ENCODE measurements at regions not wholly inside any gene's neighbourhood (a gene's known extent, or its start where the extent isn't known, plus 50 kb on each side); places are given as distances from the start of the nearest gene placed in this dataset.
"Not testable (repeated sequence)": the region's sequence is repeated elsewhere in the genome, so short reads cannot be mapped to it uniquely, and the experiment has no call there.

GRCh38 chr5:32842813-32843530 lies 131.9 kb downstream of the NPR3 start:
- no peak for DNase-seq (ENCODE audit: low spot score)

- DNase-seq (ENCODE audit: low spot score) = no peak
Observed at GRCh38 chr5:32843531-32843895, 132.4 kb downstream of the NPR3 start.

- no peak for DNase-seq (ENCODE audit: low spot score)
Observed at GRCh38 chr5:32845171-32845570, 134.1 kb downstream of the NPR3 start.

- no peak for DNase-seq (ENCODE audit: low spot score)
Observed at GRCh38 chr5:32848120-32848519, 137.0 kb downstream of the NPR3 start.

- DNase-seq (ENCODE audit: low spot score) = no peak
Observed at GRCh38 chr5:32848681-32849080, 137.6 kb downstream of the NPR3 start.

GRCh38 chr5:32850817-32851496 lies 139.8 kb downstream of the NPR3 start:
- no peak for DNase-seq (ENCODE audit: low spot score)

GRCh38 chr5:32851559-32852173 lies 140.5 kb downstream of the NPR3 start:
- DNase-seq (ENCODE audit: low spot score) = no peak

GRCh38 chr5:32852535-32852934 lies 141.4 kb downstream of the NPR3 start:
- DNase-seq (ENCODE audit: low spot score) = no peak

- no peak for DNase-seq (ENCODE audit: low spot score)
Observed at GRCh38 chr5:32852976-32853375, 141.9 kb downstream of the NPR3 start.

- no peak for DNase-seq (ENCODE audit: low spot score)
Observed at GRCh38 chr5:32854473-32854872, 143.4 kb downstream of the NPR3 start.

GRCh38 chr5:32859211-32859641 lies 148.1 kb downstream of the NPR3 start:
- DNase-seq (ENCODE audit: low spot score) = no peak

- DNase-seq (ENCODE audit: low spot score) = no peak
Observed at GRCh38 chr5:32865475-32865874, 154.4 kb downstream of the NPR3 start.

GRCh38 chr5:32866138-32866537 lies 155.0 kb downstream of the NPR3 start:
- no peak for DNase-seq (ENCODE audit: low spot score)

GRCh38 chr5:32869216-32869615 lies 158.1 kb downstream of the NPR3 start:
- DNase-seq (ENCODE audit: low spot score) = no peak

- no peak for DNase-seq (ENCODE audit: low spot score)
Observed at GRCh38 chr5:32876791-32877190, 165.7 kb downstream of the NPR3 start.

- not testable (repeated sequence) for DNase-seq (ENCODE audit: low spot score)
Observed at GRCh38 chr5:32879364-32879763, 168.2 kb downstream of the NPR3 start.

GRCh38 chr5:32880796-32881195 lies 169.7 kb downstream of the NPR3 start:
- DNase-seq (ENCODE audit: low spot score) = no peak

GRCh38 chr5:32887390-32887789 lies 176.3 kb downstream of the NPR3 start:
- DNase-seq (ENCODE audit: low spot score) = no peak

- DNase-seq (ENCODE audit: low spot score) = no peak
Observed at GRCh38 chr5:32889078-32889477, 178.0 kb downstream of the NPR3 start.

GRCh38 chr5:32903613-32904012 lies 192.5 kb downstream of the NPR3 start:
- no peak for DNase-seq (ENCODE audit: low spot score)

- DNase-seq (ENCODE audit: low spot score) = no peak
Observed at GRCh38 chr5:32908641-32909040, 197.5 kb downstream of the NPR3 start.

- no peak for DNase-seq (ENCODE audit: low spot score)
Observed at GRCh38 chr5:32909207-32909606, 198.1 kb downstream of the NPR3 start.

- no peak for DNase-seq (ENCODE audit: low spot score)
Observed at GRCh38 chr5:32916648-32917047, 205.5 kb downstream of the NPR3 start.
